ENCODE measurements at regions not wholly inside any gene's neighbourhood (a gene's known extent, or its start where the extent isn't known, plus 50 kb on each side); places are given as distances from the start of the nearest gene placed in this dataset.

DNA sequence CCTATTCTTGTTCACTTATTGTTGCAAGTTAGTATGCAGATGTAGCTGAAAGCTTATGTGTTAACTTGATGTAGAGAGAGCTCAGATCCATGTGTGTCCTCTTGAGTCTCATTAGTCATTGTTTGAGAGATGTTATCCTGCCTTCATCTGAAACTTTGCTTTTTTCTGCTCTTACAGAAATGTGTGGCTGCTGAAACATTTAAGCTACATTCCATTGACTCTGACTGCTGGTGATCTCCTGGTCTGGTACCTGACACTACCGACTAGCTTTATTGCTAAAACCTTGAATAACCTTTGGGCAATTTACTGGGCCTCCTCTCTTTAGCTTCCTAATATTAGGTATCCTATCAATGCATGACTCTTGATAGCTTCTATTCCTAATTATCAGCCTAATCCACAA, 705.6 kb upstream of the FOXG1 start:
- TF ChIP-seq EZH2 (IDR thresholded peaks at IDR 0.05; ENCODE audit: low read length) = no peak
- TF ChIP-seq, protein P1, sequence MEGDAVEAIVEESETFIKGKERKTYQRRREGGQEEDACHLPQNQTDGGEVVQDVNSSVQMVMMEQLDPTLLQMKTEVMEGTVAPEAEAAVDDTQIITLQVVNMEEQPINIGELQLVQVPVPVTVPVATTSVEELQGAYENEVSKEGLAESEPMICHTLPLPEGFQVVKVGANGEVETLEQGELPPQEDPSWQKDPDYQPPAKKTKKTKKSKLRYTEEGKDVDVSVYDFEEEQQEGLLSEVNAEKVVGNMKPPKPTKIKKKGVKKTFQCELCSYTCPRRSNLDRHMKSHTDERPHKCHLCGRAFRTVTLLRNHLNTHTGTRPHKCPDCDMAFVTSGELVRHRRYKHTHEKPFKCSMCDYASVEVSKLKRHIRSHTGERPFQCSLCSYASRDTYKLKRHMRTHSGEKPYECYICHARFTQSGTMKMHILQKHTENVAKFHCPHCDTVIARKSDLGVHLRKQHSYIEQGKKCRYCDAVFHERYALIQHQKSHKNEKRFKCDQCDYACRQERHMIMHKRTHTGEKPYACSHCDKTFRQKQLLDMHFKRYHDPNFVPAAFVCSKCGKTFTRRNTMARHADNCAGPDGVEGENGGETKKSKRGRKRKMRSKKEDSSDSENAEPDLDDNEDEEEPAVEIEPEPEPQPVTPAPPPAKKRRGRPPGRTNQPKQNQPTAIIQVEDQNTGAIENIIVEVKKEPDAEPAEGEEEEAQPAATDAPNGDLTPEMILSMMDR (optimal IDR thresholded peaks at IDR 0.05 in 1 of 3, IDR thresholded peaks at IDR 0.05 in 1 of 3, conservative IDR thresholded peaks at IDR 0.05 in 1 of 3; ENCODE audit: extremely low read depth in 1 of 3, insufficient read depth in 2 of 3, low read length in 3 of 3) = no peak

All from keratinocyte (primary cell).